Hippocampal formation (tissue), 2 donors: ENCODE measurements at regions not wholly inside any gene's neighbourhood (a gene's known extent, or its start where the extent isn't known, plus 50 kb on each side); places are given as distances from the start of the nearest gene placed in this dataset.

ENCODE experiments used
- DNase-seq, 2 donors: peaks; one replicate each; lab custom pipeline; 2025; lab: John Stamatoyannopoulos, UW

DNA sequence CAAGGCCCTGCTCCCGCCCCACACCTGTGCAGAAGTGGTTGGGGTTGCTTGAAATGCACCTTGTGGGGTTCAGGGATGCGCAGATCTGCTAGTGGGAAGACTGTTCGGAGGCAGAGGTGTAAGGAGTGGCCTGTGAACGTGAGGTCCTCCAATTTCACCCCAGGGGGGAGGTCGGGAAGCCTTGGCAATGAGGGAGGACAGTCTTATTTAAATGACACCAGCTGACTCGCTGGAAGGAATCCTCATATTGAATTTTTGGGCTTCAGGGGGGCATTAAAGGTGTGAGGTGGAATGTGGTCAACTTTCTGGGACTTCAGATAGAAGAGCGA lies 218.8 kb upstream of the CELF2 start:
- no peak for DNase-seq

DNA sequence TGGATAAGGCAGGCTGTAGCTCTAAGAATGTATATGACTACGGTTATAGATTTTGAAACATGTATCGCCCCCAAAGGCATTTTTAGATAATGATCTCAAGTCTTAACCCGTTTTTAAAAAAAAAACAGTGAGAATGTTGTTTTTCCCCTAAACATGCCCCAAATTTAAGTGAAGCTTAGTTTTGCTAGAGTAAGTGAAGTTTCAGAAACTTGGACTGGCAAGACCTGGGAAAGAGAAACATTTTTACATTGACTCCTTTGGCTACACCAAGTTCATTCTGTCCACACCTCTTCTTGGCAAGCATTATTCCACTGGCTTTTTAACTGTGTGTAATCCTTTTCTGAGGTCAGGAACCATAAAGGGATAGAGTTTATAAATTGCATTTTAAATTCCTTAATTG lies 216.7 kb upstream of the CELF2 start:
- DNase-seq: no peak

DNA sequence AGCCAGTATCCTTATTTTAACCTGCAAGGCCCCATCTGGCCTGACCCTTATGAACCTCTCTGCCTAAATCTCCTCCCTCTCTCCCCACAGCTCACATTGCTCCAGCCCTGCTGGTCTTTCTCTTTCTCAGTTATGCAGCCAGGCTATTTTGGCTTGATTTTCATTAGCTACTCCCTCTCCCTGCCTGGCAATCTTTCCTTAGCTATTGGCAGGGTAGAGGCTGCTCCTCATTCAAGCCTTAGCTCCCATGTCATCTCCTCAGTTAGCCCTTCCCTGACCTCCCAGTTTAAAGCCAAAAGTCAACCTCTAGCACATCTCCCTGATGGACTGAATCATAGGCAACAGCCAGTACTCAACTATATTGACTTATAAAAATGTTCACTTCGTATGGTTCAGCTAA lies 214.4 kb upstream of the CELF2 start:
- DNase-seq: no peak

DNA sequence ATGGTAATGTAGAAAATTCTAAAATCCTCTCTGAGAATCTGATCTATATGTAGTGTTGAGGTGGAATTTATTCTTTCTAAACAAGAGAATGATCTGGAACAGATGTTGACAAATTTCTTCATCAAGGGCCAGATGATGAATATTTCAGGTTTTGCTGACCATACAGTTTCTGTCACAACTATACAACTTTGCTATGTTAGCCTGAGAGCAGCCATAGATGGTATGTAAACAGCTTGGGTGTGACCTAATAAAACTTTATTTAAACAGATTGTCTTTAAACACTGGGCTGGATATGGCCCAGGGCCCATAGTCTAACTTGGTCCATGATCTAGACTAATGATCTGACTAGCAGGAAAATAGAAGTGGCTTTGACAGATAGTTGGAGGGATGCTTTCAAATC lies 213.6 kb upstream of the CELF2 start:
- DNase-seq: no peak

DNA sequence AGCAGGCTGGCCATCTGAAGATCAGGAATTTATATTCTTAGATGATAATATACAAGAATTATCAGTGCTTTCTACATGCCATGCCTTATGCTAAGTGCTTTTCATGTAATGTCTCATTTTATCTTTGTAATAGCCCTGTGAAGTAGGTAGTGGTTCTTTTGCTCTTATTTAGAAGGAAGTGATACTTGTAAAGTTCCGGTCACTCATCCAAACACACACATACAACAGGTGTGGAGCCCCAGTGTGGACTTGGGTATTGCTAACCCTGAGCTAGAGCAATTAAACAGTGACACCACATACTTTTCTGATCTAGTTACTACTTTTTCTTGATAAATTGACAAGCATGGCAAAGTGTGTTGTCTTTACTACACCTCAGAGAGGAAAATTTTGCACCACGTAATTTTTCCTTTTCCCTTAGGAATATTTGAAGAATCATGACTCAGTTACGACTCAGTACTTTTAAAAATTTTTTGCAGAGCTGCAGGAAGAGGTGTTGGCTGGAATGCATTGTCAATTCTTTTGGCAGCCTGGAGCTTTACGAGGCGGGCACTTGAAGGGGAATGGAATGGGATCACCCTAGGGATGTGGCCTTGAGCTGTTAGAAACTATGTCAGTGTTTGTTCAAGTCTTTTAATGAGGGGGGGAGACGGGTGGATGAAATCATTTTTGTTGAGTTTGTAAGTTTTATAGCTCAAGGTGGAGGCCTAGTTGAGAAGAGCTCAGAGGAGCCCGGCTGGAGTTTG lies 212.5 kb upstream of the CELF2 start:
- no peak for DNase-seq

DNA sequence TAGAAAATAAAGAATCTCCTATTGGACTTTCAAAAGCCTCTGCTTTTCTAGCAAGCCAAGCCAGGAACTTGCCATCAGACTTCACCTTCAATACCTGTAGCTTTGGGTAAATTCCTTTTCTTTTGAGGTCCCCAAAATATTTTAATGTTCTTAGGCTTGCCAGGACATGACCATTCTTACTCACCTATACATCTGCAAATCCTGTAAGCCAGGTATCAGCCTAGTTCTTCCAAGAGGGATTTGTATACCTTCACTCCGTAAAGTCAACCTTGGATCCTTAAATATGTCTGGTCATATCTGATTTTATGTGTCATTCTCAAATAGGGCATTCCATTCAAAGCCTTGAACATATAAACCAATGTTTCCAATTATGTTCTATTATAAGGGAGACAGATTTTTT lies 210.6 kb upstream of the CELF2 start:
- no peak for DNase-seq

DNA sequence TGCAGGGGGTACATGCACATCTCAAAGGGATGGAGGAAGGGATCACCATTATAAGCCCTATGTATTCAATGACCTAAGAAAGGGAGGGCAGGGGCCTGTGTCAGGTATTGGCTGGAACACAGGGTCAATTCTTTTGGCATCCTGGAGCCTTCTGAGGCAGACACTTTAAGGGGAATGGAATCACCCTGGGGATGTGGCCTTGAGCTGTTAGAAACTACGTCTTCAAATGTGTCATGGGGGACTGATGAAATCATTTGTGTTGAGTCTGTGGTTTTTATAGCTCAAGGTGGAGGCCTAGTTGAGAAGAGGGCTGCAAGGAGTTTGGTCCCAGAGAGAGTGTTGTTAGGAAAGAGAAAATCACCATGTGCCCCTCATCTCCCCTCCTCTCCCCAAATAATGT lies 206.1 kb upstream of the CELF2 start:
- no peak for DNase-seq

DNA sequence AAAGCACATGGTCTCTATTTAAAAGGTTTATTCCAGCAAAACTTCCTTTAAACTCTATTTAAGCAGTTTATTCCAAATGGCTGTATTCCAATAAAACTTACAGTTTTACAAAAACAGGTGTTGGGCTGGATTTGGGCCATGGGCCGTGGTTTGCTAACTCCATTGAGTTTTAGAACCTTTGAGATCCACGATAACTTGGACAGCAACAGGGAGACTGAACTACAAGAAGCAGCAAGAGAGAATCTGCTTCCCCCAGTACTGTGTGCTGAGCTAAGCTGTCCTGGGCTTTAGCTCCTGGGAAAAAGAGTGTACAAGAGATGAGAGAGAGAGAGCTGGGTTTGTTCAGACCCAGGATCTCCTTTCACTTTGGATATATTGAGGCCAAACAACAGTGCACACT lies 204.0 kb upstream of the CELF2 start:
- no peak for DNase-seq

DNA sequence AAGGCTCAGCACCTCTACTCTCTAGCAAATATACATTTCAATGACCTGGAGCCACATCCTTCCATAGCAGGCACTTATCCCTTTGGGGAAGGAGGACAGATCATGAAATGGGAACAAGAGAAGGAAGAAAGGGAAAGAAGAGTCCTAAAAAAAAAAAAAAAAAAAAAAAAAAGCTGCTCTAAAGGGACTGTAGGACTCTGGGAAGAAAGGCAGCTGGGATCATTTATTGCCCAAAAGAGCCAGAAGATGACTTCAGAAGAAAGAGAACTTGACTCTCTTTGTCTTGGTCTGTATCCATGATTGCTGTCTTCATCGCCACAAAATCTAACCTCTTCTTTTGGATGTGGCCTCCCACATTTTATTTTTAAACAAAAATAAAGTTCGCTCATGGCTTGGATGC lies 203.6 kb upstream of the CELF2 start:
- DNase-seq: no peak

DNA sequence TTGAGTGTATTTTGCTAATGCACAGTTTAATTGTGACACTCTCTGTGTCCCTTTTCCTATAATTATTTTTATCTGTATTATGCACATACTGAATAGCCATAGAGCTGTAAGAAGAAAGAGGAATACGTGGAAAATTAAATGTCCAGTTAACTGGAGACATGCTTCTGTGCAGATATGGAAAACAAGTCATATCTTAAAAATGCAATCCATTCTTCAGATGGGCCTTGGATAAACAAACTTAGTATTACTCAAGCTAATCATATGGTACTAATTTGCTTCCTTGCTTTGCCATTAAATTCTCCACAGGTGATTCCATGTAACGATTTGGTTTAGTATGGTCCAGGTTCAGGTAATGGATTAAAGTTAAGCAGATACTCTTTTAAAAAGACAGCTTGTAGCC lies 201.2 kb upstream of the CELF2 start:
- DNase-seq: no peak

DNA sequence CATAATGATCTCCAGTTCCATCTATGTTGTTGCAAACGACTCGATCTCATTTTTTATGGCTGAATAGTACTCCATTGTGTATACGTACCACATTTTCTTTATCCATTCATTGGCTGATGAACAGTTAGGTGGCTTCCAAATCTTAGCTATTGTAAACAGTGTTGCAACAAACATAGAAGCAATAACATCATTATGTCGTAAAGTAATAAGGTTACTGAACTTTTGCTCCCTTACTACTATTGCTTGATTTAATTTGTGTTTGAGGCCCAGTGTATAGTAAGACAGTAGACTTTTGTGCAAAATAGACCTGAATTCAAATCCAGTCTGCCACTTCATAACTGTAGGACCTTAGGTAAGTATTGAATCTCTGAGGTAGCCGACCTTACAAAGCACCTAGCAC lies 200.1 kb upstream of the CELF2 start:
- no peak for DNase-seq

DNA sequence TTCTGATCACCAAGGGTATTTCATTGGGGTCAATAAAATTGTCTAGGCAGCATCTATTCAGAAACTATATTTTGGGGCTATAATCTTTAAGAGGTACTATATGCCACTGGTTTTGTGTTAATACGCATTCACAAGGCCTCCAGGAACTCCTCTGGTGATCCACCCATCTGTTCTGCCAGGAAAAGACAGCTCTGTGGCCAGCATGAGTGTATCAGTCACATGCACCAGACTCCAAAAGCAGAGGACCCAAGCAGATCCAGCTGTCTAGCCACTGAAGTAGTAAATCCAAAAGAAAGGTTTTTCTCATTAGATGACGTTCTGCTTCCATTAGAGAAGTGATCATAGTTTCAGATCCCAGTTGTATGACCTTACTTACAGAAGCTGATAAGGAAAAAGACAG lies 199.6 kb upstream of the CELF2 start:
- no peak for DNase-seq

DNA sequence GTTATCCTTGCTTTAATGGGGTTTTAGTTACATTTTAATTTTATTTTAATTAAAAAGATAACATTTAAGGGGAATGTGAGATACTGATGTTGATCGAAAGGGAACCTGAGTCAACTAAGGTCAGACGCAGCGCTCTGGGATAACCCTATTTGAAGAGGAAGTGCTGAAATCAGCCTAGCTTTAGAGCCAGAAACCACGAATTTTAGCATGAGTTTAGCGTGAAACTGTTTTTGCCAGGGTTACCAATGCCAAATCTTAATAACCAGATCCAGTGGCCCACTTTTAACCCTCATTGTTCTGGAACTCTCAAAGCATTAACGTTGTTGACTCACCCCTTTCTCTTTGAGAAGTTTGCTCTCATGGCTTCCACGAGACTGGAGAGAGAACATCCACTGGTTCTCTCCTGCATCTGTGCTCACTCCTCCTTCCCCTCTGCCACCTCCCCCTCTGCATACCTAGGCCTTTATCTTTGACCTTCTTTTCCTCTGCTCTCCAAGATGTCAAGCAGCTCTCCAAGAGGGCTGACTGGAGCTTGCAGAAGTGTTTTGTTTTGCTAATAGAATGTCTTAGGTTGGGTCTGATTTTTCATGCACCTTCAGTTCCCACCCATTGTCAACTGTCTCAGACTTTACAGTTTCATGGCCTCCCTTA lies 198.3 kb upstream of the CELF2 start:
- DNase-seq: no peak

DNA sequence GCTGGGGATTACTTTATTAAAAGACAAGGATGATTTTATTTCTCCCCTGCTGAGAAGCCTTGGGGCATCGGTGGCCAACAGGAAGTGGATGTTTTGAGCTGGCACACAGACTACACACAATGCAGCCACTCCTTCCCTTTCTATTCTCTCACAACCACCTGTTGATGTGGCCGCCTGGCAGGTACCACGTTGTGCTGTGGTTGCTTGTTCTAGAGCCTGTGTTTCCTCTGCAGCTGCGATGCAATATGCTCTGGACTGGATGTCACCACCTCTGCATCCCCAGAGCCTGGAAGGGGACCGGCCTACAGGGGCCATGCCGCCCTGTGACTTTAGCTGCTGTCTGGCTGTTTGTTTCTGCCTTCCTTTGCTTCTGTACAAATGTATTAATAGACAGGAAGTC lies 195.7 kb upstream of the CELF2 start:
- DNase-seq: no peak

DNA sequence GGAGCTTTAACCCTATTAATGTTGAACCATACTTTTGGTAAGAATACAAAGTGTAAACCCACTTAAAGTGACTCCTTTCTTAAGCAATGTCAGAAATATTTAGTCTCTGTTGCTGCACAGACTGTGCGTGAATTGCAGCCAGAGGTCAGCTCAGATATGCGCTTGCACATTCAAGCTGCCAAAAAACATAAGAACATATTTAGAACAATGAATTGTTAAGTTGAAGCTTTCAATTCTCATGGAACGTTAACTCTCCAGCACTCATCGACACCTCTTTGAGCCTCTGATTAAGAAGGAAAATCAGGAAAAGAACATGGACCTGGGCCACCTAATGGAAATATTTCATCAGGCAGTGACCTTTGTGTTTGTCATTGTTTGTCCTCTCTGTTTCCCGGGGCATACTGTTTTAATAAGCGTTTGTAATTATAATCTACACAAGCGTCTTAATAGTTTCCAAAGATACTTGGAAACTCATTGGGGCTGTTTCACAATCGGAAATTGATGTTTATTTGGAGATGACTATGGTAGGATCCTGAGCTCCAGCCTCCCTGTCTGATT lies 193.0 kb upstream of the CELF2 start:
- no peak for DNase-seq

DNA sequence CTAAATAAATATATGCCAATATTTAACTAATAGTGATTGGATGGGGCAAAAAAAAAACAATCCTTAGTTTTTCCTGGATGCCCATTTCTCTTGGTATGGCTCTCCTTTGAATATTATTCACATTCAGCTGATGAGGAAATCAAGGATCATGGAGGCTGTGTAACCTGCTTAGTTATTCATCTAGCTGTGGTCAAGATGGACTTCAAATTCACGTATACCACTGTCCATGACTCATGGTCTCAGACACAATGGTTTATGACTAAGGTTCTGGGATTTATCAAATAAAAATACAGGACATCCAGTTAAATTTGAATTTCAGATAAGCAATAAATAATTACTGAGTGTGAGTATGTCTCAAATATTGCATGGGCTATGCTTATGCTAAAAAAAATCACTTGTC lies 191.5 kb upstream of the CELF2 start:
- DNase-seq: no peak

DNA sequence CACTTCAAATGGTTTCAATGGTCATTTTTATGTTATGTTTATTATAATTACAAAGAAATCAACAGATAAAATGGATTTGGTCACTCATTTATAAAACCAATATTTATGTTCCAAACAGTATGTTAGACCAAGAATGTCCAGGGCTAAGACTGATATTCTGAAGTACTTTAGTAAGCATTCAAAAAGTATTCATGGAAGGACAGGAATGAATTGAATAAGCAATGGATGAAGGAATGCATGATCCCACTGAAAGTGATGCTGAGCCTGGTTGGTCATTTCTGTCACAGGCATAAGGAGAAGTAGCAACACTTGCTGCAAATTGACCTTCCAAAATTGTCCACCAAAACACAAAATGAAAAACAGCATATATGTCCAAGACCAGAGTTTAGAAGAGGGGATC lies 189.0 kb upstream of the CELF2 start:
- no peak for DNase-seq

DNA sequence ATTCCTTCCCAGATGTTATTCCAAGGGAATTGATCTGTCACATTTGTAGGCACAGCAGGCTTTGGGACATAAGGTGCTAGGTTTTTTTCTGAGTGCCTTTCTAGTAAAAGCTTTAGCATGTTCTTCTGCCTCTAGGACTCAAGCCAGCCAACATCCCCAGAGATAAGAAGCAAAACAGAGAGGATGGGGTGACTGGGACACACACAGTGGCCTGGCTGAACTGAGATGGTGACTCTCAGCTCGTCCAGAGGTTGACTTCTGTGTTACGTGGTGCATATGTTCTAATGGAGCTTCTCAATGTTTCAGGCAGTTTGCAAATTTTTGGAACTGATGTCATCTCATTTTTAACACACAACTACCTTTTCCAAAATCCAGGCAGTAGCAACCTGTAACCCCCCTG lies 188.1 kb upstream of the CELF2 start:
- DNase-seq: no peak

DNA sequence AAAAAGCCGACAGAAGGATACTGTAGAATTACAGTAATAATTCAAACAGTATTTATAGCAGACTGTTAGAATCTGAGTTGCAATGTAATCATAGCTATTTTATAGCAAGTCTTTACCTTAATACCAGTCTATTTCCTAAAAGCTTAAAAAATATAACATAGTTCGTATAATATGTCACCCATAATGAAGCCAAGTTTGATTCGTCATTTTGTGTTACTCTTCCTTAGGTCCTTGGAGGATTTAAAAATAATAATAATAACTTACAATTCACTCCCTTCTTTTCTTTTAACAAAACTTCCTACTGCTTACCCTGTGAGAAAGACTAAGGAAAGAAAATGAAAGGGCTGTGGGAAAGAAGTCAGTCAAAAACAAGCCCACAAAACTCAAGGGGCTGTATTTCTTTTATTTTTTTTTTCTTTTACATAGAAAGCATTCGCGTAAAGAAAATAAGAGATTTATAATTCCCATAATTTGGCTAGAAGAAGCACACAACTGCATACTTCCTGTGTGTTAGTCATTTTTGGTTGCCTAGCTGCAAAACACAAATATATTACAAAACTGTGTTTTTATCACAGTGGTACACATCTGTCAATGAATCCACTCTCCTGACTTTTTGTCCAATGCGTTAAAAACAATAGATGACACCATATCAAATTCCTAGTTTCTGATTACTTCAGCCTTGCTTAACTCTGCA lies 187.2 kb upstream of the CELF2 start:
- DNase-seq: no peak

DNA sequence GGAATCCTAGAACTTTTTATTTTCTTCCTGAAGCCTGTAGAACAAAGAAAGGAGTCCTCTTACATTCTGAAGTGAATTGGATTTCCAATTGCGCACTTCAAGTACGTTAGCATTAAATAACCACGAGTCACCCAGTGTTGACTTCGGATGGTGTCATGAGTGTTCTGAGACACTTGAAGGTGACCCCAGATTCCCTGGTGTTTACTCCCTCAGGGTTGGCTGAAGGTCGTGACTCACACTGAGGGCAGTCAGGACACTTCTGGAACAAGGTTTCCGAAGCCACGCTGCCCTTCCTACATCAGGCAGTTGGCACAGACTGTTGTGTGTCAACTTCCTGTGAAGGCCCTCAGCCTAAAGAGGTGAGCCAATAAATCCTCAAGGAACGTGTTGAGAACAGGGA lies 186.6 kb upstream of the CELF2 start:
- no peak for DNase-seq

DNA sequence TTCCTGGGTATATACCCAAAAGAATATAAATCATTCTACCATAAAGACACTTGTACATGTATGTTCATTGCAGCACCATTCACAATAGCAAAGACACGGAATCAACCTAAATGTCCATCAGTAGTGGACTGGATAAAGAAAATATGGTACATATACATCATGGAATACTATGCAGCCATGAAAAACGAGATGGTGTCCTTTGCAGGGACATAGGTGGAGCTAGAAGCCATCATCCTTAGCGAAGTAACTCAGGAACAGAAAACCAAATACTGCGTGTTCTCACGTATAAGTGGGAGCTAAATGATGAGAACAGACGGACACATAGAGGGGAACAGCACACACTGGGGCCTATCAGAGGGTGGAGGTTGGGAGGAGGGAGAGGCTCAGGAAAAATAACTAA lies 183.7 kb upstream of the CELF2 start:
- no peak for DNase-seq

DNA sequence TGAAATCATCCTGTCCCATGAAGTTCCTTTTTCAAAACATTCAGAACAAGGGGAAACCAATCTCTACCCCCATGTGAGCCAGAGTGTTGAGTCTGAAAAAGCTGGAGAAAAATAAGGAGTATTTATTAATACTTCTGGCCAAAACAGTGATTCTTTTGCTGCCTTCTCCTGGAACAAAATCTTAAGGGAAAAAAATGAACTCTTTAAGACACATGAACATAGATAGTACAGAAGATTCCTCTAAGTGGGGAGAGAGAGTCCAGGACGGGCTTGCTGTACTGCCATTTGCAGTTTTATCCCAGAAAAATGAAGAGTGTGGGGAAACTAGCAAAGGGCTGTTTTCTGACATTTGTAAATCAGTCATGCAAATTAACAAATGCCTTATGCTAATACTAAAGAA lies 173.4 kb upstream of the CELF2 start:
- no peak for DNase-seq

DNA sequence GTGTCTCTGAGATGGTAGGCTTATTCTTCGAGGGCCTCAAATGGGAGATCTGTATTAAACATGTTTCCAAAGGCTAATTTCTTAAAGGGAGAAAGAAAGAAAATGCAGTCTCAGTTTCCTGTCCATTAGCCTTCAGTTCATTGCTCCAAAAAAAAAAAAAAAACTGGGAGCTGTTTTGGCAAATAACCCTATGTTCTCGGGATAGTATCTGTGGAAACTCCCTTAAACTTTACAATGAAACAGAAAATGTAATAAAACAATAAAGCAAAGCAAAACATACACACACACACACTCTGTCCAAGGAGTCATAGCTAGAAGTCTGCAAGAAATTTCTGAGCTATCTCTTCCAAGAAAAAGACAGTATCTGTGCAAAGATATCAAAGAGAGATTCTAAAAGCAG lies 172.5 kb upstream of the CELF2 start:
- DNase-seq: no peak
